SK-N-DZ (cell line): ENCODE measurements at regions not wholly inside any gene's neighbourhood (a gene's known extent, or its start where the extent isn't known, plus 50 kb on each side); places are given as distances from the start of the nearest gene placed in this dataset.

Source experiments
- DNase-seq: peaks from one replicate; pipeline ENCODE4 v3.0.0-alpha.2; 2015; ENCODE audit warnings: low spot score

GRCh38 chr12:42683933-42684801 lies 94.6 kb upstream of the PRICKLE1 start:
- DNase-seq, result no peak

- no peak for DNase-seq
These were observed 93.7 kb upstream of the PRICKLE1 start for GRCh38 chr12:42683266-42683665.

DNA sequence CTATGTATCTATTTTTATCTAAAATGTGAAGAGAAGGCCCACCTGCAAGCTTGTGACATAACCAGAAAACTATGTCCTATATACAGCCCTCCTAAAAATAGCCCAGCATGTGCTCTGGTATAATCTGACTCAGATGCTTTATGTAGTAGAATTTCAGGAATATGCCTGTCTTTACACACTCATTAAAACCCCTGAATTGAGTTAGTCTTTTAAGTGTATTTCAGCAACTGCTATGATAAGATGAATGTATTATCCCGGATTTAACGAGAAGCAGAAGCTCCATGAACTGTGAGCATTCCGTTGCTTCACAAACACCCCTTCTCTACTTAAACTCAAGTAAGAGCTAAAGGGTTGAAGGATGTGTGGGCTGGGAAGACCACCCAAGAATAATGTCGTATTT lies 89.9 kb upstream of the PRICKLE1 start:
- DNase-seq, result no peak

DNA sequence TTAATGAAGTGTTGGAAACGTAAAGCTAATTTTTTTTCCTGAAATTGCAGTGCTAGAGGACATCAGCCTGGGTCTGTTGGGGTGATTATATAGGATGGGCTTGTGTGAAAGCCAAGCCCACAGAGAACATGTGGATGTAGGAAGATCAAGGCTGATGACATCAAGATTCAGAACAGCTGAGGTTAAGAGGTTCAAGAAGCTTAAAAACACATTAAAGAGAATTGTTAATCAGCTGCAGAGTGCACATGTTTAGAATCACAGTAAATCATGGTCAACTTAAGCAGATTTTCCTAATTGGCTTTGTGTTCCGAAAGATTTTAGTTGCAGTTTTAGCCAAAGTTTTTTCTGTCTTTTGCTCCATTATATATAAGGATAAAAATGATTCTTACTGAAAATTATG lies 87.9 kb upstream of the PRICKLE1 start:
- no peak for DNase-seq

DNA sequence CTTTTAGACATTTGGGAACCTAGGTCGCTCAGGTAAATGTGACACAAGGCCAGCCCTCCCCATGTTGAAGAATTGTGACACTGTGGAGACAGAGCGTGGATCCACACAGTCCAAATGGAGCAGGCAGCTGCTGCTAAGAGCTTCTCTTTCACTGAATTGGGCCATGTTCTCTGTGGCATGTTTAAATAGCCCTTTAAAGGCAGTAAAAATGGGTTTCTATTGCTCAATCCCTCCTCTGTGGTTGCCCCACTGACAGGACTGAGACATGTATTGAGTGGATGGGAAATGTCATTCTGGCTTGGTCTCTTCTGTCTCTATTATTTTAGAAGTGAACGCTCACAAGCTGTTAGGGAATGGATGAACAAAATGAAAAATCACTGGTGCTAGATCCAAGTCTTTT lies 84.0 kb upstream of the PRICKLE1 start:
- no peak for DNase-seq

GRCh38 chr12:42670719-42671118 lies 81.2 kb upstream of the PRICKLE1 start:
- DNase-seq, result no peak

DNA sequence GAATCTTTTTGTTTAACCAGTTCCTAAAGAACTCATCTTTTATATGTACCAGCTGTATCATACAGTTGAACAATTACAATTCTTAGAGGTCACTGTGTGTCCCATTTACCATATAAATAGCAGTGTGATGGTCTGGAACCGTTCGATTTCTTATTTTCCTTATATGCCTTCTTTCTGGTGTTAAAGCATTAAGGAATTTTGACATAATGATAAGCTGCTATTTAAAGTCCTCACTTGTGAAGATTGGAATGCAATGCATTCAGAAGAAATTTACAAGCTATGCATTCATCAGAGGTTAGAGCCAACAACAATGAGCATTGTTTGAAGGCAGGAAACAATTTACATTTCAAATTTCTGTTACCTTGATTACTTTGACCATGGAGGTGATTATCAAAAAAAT lies 80.0 kb upstream of the PRICKLE1 start:
- no peak for DNase-seq

DNA sequence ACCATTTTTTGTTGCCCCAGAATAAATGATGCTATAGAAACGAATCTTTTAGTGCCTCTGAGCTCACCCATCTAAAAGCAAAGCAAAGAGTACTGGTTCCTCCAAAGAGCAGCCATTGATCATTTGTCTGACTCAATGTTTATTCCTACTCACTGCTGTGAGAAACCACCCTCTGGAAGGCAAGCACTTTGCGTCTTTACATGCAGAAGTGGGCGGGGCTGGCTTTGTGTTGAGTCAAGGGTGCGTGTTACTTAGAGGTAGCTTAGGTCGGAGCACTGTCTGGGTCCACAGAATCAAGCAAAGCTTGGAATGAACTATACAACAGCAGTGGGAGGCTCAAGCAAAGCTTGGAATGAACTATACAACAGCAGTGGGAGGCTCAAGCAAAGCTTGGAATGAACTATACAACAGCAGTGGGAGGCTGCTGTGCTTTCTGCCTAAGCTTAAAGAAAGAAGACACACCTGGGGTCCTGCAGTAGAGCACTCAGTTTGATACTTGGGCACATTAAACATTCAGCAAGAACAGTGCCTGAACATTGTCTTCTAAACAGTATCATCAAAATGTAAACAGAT lies 77.2 kb upstream of the PRICKLE1 start:
- DNase-seq, result no peak

GRCh38 chr12:42663621-42664020 lies 74.1 kb upstream of the PRICKLE1 start:
- no peak for DNase-seq

DNA sequence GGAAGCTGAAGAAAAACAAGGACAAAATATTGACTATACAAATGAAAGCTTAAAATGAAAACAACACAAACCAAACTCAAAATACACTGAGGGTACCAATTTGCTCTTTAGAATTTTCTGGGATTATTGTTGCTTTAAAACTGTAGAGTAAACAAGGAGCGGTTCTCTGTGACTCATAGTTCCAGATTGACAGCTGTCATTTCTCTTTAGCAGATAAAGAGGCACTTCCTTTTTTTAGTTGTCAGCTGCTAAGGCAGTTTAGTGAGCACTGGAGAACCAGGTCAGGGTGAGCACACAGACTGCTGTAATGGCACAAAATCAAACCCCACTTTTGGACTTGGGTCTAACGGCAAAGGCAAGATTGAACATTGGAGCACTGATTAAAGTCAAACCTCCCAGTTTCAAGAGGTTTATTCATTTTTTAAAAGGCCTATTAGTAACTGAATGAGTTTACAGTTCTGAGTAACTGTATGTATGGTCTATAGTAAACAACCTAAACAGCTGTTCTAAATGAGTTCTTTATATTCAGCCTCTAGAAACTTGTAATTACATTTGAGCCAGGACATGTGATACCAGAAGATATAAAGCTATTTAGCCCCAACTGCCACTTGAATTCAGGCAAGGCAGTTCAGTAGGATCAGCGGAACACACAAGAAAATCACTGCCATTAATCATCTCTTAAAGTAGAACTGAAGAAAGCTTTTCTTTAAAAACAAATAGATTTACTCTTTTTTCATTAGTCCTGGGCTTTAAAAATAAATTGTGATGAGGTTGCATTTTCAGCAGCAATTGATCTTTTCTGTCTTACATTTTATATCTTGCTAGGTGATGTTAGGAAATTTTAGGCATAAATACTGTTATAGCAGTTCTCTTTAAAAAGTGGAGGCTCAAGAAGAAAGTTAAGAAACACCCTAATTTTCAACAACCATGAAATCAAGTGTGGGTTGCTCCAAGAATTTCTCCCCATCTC lies 71.7 kb upstream of the PRICKLE1 start:
- DNase-seq, result no peak

DNA sequence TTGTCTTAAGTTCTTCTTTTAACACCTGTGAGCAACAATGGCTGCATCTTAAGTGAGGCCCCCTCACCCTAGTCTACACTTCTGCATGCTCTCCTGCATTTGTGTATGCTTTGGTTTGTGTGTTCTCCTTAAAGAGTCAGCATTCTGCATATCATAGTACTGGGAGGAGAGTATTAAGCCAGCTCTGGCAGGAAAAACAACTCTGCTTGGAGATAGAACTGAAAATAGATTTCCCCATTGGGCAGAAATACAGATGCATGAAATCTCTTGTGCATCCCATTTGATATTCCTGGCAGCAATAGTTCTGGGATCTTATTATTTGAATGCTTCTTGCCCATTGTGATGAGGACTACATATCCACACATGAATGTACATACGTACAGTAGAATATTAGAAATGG lies 70.6 kb upstream of the PRICKLE1 start:
- DNase-seq, result no peak

DNA sequence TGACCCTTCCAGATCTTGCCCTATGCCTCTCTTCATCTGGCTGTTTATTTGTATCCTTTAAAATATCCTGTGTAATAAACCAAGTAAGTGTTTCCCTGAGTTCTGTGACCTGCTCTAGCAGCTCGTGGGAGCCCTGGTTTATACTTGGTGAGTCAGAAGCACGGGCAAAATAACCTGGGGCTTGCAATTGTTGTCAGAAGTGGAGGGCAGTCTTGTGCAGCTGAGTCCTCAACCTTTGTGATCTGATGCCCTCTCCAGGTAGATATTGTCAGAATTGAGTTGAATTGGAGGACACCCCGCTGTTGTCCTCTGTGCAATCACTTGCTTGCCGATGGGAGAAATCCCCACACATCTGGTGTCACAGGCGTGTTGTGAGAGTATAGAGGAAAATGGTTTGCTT lies 62.5 kb upstream of the PRICKLE1 start:
- DNase-seq, result no peak

GRCh38 chr12:42648061-42648460 lies 58.5 kb upstream of the PRICKLE1 start:
- no peak for DNase-seq

DNA sequence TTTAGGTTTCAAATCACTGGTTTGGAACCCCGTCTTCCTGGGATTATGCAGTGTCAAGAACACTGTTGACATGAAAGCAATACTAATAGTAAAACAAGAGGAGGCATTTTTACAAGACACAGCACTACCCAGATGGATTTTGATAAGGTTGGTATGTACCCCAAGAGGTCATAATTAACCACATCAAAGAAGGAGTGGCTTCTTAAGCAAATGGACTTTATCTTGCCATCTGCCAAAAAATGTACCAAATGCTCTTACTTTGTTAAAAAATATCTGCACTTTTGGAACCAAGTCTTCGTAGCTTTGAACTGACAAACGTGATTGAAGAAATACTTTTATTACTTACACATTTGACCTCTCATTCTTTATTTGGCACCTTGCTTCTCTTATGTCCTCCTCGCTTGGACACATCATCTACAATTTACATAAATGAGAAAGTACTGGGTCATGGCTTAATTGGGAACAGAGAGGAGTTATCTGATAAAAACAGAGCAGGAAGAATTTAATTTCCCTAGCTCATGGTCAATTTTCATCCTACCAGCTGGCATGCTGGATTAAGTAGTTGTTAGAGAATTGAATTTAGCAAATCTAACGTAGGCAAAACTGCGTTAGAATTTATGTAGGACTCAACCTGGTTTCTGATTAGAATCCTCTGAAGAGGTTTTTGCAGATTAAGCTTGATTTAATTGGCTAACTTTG lies 54.5 kb upstream of the PRICKLE1 start:
- peak; percentile 75 for DNase-seq

DNA sequence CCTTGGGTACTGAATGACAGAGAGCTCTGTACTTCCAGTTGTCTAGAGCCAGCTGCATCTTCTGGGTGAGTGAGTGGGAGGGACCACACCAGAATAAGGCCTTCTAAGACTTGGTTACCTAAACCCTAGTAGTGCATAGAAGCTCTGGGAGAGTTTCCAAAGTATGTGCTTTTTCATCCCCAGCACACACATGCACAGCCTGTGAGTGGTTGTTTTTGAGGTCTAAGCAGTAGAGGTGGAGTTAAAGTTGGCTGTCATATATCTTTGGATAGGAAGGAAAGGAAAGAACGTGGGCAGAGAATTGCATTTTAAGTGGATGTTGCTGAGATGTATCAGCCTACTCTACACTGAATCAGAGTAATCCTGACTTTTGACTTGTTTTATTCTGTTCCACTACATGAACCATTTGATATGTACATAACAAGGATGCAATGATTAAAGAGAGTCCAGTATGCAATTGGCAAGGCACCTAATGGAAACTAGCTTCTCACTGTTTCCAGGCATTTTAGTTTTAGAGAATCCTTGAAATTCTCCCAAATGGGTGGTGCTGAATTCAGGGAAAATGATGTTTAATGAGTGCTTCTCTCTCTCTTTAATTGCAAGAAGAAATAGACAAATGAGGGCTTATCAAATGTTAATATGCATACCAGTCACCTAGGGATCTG lies 51.8 kb upstream of the PRICKLE1 start:
- no peak for DNase-seq

DNA sequence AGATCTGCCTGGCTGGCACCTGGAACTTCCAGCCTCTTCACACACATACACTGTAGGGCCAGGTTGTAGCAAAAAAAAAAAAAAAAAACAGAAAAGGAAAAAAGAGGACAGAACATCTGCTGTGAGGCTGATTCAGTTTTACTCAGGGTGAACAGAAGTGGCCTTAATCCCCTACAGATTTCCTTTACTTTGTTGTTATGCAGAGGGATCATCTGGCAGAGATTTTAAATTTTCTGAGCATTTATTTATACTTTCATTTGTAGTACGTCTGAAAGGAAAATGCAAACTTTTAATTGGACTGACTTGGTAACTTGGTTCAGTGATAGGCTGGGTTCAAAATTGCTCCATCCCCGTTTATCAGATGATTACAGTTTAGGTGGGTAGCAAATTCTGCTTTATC lies 50.8 kb upstream of the PRICKLE1 start:
- no peak for DNase-seq

- no peak for DNase-seq
These were observed 50.0 kb upstream of the PRICKLE1 start for GRCh38 chr12:42639556-42639955.
